ENCODE measurements at regions not wholly inside any gene's neighbourhood (a gene's known extent, or its start where the extent isn't known, plus 50 kb on each side); places are given as distances from the start of the nearest gene placed in this dataset.
"Not testable (repeated sequence)": the region's sequence is repeated elsewhere in the genome, so short reads cannot be mapped to it uniquely, and the experiment has no call there.

DNA sequence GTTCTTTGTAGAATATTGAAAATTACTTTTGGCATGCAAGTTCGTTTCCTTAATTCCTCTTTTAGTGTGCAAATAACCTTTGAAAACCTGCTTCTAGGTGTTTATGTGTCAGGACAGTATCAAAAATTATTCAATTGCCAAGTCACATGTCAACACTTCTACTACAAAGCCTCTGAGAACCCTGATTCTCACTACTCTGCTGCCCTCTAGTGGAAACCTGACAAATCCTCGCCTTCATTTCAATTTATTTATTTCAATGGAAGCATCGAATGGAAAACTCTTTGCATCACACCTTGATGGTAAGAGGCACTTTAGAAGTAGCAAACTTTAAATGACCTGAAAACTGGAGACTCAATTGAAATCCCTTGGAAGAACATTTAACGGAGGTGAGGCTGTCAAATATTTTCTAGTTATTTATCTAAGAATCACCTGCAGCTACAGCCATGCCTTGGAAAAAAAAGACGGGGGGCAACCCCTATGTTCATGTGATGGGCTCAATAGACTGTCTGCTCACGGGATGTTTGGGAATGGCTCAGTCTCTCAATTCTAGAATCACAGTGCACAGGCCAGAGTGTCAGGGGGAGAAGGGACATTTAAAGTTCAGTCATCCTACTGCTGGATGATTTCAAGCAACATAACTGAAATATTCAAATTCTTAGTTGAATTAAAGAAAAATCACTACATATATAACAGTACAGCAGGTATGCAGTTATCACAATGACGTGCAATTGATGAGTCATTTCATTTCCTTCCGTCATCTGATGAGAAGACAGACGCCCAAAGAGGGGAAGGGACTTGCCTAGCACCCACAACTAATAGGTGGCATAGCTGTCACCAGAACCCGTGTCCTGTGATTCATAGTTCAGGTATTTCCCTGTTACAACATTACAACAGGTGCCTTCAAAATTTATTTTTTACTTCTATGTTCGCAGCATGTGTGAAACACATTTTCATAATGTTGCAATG is 563.9 kb downstream of the TOX3 start:
- DNase-seq (ENCODE audit: low read depth in 1 of 2, low spot score in 1 of 2) = no peak

DNA sequence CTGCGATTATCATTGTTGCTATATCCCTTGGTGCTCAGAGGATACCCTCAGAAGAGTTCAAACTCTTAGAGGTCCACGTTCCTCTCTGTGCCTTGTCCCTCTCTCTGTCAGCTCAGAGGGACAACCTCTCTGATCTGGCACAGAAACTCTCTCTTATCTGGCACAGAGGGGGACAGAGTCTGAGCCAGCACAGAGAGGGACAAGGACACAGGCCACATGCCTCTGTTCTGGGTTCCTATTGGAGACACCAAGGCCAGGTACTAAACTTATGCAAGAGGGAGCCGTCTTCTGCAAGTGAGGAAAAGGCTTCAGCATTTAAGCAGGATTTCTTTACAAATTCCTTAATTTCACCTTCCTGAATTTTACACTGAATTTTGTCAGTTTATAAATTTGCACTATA is 565.2 kb downstream of the TOX3 start:
- DNase-seq (ENCODE audit: low read depth in 1 of 2, low spot score in 1 of 2) = no peak

DNA sequence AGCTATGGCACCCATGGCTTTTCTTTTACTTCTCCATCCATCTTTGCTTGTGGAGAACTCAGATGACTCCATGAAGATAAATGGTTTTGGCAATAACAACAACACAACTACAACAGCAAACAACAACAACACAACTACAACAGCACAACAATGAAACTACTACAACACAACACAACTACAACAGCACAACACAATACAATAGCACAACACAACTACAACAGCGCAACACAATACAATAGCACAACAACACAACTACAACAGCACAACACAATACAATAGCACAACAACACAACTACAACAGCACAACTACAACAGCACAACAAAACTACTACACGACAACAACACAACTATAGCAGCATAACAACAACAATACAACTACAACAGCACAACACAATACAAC is 569.4 kb downstream of the TOX3 start:
- DNase-seq (ENCODE audit: low read depth in 1 of 2, low spot score in 1 of 2) = not testable (repeated sequence)

DNA sequence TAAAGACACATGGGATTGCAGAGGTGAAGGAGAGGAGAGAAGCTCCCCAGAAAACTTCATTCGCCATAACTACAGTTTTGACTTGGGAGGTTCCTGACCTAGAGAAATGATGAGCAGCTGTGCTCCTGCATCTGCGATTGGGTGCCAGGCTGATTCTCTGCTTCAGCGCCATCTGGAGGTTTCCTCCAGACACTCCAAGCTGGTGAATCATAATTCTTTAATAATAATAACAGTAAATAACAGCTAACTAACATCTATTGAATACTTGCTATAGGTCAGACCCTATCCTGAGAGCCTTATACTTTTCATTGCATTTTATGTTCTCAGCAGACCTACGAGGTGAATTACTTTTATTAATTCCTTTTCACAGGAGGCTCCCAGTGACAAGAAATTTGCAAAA is 575.8 kb downstream of the TOX3 start:
- no peak for DNase-seq (ENCODE audit: low read depth in 1 of 2, low spot score in 1 of 2)

DNA sequence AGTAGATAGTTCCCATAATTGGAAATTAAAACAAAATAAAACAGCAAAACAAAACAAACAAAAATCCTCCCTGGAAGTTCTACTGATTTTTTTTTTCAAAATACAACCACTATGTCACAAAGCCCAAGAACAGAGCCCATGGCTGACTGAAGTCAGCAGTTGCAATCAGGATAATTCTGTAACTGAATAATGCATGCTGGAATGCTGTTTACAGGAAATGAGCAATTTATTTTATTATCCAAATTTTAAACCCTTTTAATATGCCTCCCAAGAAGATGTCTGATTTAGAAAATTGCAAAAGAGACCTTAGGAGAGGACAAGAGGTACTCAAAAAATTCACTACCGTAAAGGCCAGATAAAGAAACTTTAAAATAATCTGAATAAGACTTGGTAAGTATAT is 578.2 kb downstream of the TOX3 start:
- no peak for DNase-seq (ENCODE audit: low read depth in 1 of 2, low spot score in 1 of 2)

DNA sequence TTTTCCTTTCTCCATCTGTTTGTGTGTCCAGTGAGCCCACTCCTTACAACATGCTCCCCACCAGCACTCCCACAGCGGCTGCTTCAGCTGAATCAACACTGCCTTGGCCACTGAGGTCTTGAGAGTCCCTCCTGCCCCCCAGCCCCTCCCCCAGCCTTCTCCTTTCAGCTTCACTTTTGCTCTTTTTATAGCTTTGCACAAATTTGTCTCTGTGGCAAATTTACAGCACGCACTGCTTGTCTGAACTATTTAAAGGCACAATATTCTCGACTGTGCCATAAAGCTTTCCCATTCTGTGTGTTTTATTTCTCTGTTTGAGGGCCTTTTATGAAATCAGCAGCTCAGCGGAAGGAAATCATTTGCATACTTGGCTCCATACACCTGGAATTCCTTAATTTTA is 579.3 kb downstream of the TOX3 start:
- no peak for DNase-seq (ENCODE audit: low read depth in 1 of 2, low spot score in 1 of 2)

DNA sequence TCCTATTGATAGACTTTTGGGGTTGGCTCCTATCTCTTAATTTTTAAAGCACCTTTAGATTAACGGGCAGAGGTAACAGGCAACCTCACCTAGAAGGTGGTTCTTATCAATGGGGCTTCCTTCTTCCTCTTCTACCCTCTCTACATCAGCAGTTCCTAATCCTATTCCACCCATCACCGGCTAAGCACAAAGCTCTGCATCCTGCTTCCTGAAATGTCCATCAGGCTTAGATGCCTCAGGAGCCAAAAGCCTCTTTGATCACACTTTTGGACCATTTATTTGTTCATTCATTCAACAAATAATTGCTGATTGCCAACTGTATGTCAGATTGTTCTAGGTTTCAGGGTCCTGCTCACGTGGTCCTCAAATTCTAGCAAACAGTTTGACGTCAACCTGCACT is 586.0 kb downstream of the TOX3 start:
- no peak for DNase-seq (ENCODE audit: low read depth in 1 of 2, low spot score in 1 of 2)

DNA sequence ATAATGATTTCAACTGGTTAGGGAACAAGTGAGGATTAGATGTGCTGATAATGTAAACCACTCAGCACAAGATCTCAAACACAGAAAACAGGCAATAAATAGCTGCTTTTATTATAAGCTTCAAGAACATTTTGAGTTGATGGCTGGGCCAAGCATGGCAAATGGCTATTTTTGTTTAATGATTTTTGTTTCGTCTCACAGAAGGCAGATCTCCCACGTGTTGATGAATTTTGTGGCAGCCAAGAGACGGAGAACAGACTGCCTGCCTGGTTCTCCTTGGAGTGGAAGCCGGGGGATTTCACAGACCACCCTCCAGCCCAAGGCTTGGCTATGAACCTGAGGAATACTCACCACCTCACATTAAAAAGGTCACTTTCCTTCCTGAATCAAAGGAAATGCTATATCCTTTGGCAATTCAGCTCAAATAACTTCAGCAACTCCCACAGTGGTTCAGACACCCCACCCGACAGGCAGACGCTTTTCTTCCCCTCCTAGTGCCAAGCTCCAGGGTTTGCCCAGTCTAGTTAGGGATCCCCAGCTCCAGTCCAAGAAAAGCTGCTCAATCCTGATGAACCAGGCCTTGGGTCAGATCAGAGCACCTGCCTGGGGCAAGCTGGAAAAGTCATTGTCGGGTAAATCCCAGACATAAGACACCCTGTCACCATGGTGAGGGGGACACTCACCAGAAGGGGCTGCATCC is 593.5 kb downstream of the TOX3 start:
- no peak for DNase-seq (ENCODE audit: low read depth in 1 of 2, low spot score in 1 of 2)

DNA sequence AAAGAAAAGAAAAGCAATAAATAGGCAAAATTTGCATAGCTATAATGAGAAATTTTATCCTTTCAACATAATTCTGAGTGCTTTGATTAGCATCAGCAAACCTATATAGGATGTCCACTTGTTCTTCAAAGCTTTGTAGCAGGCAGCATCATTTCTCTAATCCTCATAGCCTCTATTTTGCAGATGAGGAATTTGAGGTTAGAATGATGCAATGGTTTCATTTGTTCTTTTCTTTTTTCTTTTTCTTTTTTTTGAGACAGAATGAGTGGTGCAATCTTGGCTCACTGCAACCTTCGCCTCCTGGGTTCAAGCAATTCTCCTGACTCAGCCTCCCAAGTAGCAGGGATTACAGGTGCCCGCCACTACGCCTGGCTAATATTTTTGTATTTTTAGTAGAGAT is 594.4 kb downstream of the TOX3 start:
- DNase-seq (ENCODE audit: low read depth in 1 of 2, low spot score in 1 of 2) = no peak

DNA sequence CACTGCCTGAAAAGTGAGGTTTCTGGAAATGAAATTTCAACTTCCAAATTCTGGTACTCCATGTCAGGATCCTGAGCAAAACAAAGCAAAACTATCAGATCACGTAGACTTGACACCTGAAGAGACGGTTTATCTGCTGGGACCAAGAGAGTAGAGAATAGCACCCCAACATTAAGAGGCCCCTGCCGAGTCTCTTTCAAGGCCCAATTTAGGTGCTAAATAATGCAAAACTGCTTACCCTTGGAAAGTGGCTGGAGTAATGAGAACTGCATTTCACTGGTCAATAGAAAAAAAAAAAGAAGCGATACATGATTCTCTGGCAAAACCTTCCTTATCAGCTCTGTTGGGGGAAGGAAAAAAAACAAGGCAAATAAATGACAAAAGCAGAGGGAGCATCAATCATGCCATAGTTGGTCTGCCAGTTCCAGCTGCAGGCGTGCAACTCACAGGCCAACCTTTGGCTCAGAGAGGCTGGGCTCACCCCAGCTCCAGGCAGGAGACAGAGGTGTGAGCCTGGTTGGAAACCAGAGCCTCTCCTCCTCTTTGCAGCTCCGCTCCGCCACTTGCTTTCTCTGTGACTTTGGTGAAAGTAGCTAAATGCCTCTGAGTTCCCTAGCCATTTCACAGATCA is 595.2 kb downstream of the TOX3 start:
- no peak for DNase-seq (ENCODE audit: low read depth in 1 of 2, low spot score in 1 of 2)

DNA sequence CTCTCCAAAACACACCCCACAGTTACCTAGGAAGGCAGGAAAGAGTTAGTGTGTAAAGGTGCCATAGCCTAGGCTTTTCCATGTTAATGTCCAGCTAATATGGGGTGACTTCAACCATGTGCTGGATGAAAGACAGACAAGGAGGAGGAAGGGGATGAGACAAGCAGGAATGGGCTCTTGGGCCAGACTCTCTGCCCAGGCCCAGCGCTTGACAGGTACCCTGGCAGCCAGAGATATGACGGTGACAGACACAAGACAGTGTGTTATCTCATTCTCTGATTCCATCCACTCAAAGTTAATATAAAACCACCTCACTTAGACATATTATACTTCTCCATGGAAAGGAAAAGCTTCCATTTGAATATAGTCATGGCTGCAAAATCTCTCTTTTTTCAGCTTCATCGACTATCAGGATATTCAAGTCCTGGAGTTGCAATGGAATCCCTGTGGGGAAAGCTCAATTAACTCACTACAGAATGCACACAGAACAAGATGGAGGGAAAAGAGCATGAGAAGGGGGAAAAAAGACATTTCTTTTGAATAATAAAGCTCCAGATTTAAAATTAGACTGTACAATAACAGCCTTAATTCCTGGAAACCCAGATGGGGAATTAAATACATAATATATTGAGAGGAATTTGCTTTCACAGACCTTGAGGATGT is 596.7 kb downstream of the TOX3 start:
- DNase-seq (ENCODE audit: low read depth in 1 of 2, low spot score in 1 of 2) = no peak

DNA sequence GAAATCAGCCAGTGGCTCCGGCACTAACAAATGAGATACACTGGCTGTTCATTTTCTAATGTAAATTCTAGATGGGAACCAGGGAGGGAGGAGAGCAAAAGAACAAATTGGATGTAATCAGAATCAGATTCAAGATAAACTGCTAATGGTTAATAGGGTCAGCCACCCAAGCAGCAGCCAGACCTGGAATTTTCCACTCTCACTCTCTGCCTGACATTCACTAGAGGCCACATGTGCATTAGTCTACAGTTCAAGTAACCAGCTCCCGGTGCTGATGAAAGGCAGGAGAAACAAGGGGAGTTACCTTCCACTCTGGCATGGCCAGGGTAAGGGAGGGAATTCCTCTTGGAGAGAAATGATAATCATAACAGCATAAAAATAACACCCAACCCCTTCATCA is 597.7 kb downstream of the TOX3 start:
- no peak for DNase-seq (ENCODE audit: low read depth in 1 of 2, low spot score in 1 of 2)

DNA sequence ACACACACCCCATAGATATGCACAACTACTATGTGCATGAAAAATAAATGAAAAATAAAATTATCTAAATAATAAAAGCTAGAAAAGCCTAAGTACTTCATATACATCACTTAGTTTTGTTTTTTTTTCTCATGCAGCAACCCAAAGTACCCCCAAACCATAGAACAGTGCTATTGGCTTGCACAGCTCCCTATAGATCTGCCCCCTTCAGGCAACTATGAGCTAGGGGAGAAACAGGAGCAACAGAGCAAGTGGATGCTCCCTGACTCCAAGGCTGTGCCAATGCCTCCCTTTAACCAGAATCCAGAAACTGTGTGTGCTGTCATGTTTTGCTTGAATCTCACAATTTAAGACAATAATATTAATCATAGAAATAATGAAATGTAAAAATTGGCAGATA is 605.5 kb downstream of the TOX3 start:
- no peak for DNase-seq (ENCODE audit: low read depth in 1 of 2, low spot score in 1 of 2)

DNA sequence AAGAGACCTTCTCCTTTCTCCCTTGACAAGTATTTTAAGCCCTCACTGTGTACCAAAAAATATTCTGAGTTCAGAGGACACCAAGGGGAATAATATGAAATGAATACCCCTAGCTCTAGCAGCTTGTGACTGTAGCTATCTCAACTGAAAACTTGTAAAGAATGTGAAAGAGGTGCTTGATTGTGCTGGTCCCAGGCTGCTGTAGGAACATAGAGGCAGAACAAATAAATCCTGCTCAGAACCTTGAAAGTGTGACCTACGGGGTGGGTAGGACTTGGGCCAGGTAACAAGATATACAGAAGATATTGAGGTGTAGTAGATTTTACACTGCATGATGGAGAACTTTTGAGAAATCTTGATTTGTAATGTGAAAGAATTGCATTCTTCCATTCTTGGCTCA is 606.8 kb downstream of the TOX3 start:
- no peak for DNase-seq (ENCODE audit: low read depth in 1 of 2, low spot score in 1 of 2)

DNA sequence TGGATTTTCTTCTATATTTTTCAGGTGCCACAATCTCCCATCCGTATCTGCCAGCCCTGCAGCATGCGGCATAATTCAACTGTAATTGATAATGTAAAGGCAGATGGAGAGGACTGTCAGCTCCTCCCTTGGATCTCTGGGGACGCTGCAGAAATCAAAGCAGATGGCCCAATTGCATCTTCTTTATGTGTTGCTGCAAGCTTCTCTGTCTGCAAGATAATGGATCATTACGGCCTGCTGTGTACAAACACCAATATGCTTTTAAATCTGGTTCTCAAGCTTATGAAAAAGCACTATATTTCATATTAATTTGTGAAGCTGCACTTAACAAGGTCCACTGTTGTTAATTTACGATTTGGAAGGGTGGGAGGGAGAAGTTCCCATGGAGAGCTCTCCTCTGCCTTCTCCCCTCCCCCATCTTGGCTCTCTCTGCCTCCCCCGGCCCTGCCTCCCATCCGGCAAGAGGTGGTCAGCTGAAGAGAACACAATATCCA is 607.5 kb downstream of the TOX3 start:
- no peak for DNase-seq (ENCODE audit: low read depth in 1 of 2, low spot score in 1 of 2)

DNA sequence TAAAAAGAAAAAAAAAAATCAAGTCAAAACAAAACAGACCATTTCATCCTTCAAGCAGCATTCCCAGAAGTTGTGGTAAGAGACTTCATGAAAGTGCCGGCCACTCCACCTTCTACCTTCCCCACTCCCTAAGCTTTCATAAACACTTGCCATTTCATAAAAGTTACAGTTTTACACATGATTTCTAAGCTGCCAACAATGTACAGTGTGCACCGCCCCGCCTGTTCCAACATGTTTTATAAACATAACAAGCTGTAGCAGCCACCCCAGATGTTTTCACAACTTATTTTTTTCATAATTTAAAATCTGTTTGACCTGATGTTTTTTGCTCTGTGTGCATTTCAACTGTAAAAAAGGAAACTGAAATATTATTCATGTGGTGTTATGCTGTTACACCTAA is 608.1 kb downstream of the TOX3 start:
- no peak for DNase-seq (ENCODE audit: low read depth in 1 of 2, low spot score in 1 of 2)

DNA sequence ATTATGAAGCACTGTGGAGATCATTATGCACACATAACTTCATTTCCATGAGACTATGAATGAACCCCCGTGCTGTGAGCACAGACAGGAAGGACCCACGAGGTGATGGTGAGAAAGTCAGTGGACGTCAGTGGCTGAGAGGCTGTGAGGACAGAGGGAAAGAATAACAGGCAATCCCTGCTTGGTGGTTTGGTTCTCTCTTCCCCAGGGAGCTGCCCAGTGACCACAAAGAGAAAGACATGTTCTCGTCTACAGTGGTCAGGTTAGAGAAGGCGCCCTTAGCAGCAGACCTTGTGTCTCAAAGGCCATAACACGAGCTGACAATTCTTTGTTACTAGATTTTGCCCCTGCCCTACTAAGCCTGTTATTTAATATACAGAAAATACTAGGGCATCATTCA is 609.2 kb downstream of the TOX3 start:
- no peak for DNase-seq (ENCODE audit: low read depth in 1 of 2, low spot score in 1 of 2)

DNA sequence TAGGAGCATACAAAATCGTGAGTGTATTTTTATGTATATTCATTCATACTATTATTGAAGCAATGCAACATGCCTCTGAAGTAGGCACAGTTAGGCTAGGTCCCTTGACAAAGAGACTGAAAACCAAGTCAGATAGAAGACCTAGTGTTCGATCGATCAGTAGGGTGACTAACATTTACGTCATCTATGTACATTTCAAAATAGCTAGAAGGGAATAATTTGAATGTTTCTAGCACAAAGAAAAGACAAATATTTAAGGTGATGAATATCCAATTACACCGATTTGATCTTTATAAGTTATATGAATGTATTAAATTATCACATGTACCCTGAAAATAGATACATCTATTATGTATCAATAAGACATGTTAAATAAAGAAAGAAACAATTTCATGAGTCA is 610.1 kb downstream of the TOX3 start:
- DNase-seq (ENCODE audit: low read depth in 1 of 2, low spot score in 1 of 2) = no peak

DNA sequence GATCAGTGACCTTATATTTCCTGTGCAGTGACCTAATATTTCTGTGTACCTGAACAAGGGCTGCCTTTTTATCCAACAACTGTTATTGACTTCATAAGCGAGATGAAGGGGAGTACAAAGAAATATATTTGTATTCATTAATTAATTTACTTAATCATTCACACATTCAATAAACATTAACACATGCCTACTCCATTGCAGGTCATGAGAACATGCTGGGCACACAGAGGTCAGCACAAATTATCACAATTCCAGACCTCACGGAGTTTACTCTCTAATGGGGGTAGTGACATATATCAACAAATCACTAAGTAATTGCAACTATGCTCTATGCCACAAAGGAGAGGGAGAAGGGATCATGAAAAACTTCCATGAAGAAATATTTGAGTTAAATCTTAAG is 614.6 kb downstream of the TOX3 start:
- DNase-seq (ENCODE audit: low read depth in 1 of 2, low spot score in 1 of 2) = no peak

DNA sequence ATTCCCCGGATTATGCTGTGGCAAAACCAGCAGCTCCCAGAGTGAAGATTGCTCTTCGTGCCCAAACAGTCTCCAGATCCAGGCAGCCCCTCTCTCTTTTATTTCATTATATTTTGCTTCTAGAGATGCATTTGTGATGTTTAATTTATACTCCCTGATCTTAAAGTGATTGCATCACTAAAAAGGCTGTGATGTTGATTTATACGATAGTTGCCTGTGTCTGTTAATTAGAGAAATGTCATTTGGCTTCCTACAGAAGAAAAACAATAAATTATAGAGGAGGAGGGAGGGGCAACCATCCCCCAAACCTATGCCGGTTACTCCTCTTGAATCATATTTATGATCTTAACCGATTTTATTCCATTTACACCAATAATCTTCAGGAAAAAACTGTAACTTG is 615.3 kb downstream of the TOX3 start:
- no peak for DNase-seq (ENCODE audit: low read depth in 1 of 2, low spot score in 1 of 2)

DNA sequence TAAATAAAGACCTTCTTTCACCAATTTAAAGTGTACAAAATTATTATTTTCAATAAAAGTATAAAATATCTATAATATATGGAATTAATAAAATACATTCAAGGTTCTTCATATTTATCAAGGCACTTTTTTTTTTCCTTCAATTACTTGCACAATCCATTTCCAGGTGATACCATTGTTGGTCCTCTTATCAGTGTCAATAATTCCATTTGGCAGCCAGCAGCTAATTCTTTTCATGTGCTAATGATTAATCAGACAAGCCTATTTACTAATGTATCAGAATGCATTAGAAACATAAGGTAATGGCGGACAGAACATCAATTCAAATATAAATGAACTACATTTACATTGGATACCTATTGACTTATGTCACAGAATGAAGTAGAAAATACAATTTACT is 622.2 kb downstream of the TOX3 start:
- DNase-seq (ENCODE audit: low read depth in 1 of 2, low spot score in 1 of 2) = no peak

All from stimulated activated CD4-positive, alpha-beta T cell treated with anti-CD3 and anti-CD28 coated beads, Interleukin-15, amount 100 ng/mL, for 1 hour (primary cell).